ENCODE measurements at regions not wholly inside any gene's neighbourhood (a gene's known extent, or its start where the extent isn't known, plus 50 kb on each side); places are given as distances from the start of the nearest gene placed in this dataset.

DNA sequence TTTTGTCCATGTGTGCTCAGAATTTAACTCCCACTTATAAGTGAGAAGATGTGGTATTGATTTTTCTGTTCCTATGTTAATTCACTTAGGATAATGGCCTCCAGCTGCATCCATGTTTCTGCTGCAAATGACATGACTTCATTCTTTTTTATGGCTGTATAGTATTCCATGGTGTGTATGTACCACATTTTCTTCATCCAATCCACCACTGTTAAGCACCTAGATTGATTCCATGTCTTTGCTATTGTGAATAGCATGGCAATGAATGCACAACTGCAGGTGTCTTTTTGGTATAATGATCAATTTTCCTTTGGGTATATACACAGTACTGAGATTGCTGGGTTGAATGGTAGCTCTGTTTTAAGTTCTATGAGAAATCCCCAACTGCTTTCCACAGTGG is 657.7 kb downstream of the ETNK1 start:
- TF ChIP-seq, protein P1, sequence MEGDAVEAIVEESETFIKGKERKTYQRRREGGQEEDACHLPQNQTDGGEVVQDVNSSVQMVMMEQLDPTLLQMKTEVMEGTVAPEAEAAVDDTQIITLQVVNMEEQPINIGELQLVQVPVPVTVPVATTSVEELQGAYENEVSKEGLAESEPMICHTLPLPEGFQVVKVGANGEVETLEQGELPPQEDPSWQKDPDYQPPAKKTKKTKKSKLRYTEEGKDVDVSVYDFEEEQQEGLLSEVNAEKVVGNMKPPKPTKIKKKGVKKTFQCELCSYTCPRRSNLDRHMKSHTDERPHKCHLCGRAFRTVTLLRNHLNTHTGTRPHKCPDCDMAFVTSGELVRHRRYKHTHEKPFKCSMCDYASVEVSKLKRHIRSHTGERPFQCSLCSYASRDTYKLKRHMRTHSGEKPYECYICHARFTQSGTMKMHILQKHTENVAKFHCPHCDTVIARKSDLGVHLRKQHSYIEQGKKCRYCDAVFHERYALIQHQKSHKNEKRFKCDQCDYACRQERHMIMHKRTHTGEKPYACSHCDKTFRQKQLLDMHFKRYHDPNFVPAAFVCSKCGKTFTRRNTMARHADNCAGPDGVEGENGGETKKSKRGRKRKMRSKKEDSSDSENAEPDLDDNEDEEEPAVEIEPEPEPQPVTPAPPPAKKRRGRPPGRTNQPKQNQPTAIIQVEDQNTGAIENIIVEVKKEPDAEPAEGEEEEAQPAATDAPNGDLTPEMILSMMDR (IDR thresholded peaks at IDR 0.05; ENCODE audit: low read depth, low read length, poor library complexity, severe bottlenecking): no peak
- TF ChIP-seq EZH2phosphoT487 (IDR thresholded peaks at IDR 0.05; ENCODE audit: borderline replicate concordance, low read length): no peak
